HG02970 (cell line): ENCODE measurements at regions not wholly inside any gene's neighbourhood (a gene's known extent, or its start where the extent isn't known, plus 50 kb on each side); places are given as distances from the start of the nearest gene placed in this dataset.

Experiments
- ATAC-seq: cut with Tn5 transposase; IDR thresholded peaks from one replicate; pipeline ENCODE4 v1.9.1; 2021; ENCODE audit warnings: mild to moderate bottlenecking, moderate library complexity, moderate number of reproducible peaks; ENCODE audit not compliant: unreplicated experiment, low FRiP score

DNA sequence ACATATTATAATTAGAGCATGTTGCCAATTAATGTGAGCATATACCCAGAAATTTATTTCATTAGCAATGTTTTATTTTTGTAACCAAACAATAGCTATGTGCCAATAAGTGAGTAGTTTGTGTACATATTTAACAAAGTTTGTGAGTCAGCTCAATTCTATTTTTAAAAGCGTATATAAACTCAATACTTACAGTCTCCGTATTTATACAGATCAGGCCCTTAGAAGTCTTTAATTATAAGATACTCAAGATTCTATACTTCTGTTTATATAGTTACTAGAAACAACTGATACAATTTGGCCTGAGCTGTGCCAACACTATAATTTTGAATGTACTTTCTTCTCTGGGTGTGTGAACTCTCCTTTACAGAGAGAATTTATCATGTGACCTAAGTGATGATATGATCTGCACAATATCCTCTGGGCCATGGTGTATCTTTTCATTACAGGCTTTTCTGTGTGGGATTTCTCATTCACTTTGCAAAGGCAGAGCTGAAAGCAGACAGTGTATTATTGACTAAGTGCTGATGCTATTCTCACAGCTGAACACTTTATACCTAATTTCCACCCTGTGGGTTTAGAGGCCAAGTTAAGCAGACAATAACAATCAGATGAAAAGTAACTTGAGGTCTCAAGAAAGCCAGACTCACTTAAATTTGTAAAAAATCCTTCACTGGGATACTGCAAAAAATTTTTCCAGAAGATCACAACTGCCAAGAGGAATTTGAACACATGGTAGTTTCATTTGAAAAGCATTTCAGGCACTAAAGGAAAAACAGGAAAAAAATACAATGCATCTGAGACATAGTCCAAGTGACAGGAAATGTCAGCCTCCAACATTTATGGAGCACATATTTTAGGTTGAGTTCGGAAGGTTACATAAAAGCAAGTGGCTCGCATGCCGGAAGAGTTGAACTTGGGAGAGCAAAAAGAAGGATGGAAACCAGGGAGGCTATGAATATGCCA lies 277.9 kb upstream of the SEMA6D start:
- no peak for ATAC-seq

DNA sequence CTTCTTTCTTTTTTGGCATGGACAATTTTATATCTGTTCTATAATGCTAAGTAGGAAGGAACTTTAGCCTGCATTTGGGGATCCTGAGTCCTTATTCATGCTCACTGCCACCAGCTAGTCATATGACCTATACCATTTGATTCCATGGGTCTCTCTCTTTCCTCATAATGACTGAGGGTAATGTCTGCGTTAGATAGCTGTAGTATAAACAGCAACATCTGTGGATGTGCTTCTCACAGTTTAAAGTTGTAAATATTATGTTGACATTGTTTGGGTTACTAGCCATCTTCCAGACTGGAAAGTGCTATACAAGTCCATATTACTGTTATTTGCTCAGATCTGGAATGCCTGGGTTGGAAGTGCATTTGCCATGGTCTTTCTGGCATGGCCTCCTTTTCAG lies 274.9 kb upstream of the SEMA6D start:
- ATAC-seq: no peak

DNA sequence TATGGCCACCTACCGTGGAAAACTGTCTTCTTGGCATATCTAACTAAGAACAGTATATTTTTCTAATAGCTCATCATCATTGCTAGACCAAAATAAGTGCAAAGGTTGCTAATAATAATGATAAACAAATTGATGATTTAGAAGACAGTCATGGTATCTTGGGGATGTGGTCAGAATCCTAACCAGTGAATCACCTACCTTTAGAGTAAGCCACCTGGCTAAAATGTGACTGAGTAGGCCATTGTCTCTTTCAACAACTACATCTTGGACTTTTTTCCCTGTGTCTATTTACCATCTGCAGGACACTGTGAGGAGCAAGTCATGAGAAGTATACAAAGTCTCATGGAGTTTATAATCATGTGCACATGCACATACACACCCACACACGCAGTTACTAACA lies 273.5 kb upstream of the SEMA6D start:
- ATAC-seq: no peak

DNA sequence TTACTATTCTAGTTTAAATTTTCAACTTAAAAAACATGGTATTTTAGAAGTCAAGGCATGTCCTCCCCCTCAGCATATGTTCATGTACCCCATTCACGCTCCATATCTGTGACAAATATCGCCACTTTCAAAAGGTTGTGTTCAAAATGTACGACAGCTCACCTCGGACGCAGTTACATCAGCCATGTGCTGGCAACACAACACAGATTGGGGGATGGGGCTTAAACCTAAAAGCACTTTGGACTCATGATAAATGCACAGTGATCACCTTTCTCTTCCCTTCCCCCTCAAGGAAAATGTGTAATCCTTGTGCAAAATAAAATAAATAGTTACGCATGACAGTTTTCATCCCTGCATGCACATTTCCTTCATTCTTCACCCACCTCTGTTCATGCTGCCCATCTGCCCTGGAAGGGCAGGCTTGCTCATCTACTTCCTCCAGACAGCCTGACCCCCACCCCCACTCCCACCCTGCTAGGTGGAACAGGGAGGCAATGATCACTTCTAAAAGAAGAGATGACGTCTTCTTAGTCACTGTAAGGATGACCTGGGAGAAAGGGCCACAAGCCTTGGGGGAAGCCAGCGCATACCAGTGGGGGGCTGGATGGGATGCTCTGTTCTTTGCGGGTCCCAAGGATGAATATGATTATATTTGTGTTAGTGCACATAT lies 271.4 kb upstream of the SEMA6D start:
- no peak for ATAC-seq

DNA sequence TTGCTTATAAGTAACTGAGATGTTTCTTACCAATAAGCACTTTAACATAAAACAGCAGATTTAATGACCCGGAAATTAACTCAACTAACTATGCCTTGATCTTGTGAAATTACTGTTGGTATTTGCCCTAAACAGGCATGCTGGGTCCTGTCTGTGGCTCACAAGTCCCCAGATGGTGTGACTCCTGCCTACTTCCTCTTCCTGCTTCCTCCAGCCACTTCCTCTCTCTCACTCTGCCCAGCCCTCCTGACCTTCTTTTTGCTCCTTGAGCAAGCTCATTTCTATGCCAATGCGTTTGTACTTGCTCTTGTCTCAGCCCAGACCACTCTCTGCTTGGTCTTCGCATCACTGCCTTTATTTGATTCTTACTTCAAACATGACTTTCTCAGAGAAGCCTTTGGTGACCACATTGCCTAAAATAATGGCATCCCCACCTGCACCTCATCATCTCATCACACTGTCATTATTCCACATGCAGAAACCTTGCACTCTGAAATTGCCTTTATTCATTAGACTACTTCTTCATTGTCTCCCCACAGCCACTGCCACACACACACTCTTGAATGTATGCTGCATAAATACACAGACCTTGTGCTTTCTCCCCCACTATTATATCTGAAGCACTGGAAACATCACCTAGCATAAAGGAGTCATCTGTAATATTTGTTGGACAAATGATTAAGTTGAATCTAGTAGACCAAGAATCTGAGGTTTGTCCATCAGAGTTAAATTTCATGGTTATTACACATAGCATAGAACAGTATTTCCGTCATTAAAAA lies 256.3 kb upstream of the SEMA6D start:
- no peak for ATAC-seq

DNA sequence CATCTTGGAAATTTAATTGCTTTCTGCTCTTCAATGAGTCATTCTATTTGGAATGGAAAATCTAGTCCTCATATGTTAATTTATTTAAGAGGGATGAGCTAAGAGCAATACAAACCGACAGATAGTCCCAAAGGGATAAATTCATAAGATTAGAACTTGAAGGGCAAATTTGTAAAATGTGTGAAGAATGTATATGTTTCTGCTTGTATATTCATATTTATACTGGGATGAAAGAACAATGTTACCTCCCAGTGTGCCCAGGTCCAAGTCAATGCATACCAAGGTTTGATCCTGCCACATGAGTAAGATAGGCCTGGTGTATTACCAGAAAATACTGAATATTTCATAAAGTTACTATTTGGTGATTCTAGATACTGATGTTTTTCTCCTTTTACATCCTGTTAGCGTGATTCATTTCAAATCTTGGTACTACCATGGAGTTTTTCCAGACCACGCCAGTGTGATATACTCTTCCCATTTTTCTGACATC lies 255.6 kb upstream of the SEMA6D start:
- ATAC-seq: no peak

DNA sequence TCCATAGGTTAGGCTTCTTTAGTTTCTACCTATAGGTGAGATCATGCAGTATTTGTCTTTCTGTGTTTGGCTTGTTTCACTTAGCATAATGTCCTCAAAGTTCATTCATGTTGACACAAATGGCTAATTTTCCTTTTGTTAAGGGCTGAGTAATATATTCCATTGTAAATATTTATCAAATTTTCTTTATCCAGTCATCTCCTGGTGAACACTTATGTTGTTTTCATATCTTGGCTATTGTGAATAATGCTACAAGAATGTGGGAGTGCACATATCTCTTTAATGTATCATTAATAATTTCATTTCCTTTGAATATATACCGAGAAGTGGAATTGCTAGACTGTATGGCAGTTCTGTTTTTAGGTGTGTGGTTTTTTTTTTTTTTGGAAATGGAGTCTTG lies 250.9 kb upstream of the SEMA6D start:
- ATAC-seq: no peak

DNA sequence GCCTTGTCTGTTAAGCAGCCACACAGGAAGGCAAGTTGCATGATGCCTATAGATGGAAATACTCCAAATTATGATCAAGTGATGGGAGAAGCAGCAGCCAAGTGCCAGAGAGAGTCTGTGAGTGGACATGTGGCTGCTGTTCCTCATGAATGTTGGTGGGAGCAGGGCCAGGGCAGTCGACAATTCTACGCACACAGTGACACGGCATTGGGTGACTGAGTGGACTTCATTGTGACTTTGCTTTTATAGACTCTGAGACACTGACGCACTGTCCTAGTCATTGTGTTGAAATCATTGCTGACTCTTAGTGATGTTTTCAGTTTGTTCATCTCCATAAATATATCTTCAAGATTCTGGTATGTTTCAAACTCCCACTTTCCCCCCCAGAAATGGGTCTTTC lies 246.3 kb upstream of the SEMA6D start:
- no peak for ATAC-seq

DNA sequence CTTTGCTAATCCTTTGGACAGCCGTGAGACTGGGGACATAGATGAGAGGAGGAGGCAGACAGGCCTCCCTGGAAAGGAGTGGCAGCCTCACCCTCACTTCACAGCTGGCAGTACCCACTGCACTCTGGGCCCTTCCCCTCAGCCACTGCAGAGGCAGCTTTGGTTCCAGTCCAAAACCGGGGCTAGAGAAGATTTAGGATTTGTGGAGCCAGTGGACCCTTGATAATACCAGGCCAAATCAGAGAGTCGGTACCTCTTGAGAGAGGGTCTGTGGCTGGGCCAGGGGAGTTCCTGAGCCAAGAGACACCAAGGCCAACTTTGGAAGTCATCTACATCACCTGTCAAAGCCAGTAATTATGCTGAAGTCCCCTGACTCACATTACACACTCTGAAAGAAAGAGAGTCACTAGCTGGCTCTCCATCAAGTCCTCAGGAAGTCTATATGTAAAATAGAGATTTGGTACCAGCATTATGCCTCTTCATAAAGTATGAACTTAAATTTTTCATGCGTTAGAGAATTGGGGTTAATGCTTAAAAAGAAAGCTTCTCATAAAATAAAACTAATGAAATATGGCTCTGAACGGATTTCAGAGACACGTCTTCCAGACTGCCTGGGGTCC lies 244.1 kb upstream of the SEMA6D start:
- no peak for ATAC-seq

DNA sequence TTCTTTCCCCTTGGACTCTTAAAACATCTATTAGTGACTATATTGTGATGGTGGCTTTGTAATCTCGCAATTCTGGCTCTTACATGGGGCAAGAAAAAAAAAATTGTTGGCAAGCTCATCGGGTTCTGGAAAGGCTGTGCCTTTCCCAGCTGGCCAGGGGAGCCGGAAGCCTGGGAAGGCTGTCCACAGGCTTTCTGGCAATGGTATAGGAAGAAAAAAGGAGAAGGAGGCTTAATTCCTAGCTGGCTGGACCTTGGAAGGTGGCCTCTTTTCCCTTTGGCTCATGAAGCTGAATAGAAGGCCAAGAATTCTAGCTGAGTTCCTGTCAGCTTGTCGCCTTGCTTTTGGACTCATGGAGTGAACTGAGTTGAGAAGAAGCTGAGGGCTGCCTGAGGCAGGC lies 243.5 kb upstream of the SEMA6D start:
- ATAC-seq: no peak

DNA sequence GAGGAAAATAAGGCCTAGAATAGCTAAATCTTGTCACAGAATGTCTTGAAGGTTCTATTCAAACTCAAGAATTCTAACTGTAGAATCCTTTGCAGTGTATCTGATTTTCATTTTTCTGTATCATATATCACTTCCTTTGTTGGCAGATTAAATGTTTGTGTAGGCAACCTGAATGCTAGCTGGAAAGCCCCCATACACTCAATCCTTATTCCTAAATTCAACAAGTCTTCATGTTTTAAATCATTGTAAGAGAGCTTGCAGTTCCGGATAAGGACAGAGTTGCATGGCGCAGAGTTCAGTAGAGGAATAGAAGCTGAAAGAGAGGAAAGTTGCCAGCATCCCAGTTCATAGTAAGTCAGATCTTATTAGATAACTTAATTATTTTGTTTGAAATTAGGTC lies 242.0 kb upstream of the SEMA6D start:
- no peak for ATAC-seq

DNA sequence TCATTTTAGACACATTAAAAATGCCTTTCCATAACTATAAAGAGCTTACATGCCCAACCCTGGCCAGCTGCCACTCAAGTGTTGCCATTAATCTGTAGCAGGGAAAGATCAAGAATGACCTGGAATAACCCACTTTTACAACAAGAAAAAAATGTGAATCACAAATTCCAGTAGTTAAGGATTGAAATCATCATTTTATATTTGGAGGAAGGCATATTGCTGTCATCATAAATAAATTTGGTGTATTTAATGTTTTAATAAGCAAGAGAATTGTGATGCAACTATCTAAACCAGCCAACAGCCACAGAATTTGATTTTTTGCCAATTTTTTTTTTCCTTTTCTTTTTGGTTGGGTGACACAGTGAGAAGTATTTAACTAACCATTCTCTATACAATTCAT lies 240.0 kb upstream of the SEMA6D start:
- ATAC-seq: no peak

DNA sequence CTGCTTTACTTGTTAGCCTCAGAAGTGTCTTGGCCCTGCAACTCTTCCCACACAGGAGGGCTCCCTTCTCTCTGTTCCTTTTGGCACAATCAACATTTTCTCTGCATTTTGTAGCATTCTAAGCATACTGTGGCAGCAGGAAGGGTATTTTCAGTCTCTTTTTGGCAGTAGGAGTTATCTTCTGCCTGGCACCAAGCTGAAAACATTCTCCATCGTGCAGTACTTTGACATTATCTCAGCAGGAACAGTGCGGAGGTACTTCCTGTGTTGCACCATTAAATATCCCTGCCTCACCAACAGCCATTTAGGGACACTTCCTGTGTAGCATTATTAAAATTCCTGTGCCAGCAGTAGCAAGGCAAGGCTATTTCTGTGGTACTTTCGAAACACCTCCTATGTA lies 233.2 kb upstream of the SEMA6D start:
- no peak for ATAC-seq

DNA sequence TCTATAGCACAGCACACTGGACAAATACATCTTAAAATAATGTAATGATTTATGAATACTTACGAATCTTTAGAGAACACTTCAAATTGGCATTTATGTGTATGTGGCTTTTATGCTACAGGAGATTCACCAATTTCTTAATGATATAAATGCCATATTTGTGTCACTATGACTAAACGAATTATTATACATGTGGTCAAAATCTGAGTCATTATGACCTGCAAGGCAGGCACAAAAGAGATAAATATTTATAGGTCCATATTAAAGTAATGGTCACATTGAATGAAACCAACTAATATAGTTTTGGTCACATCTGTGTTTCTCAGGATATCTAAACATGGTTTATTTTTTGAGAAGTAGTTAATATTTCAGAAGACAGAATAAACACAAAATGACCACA lies 232.3 kb upstream of the SEMA6D start:
- ATAC-seq: no peak

DNA sequence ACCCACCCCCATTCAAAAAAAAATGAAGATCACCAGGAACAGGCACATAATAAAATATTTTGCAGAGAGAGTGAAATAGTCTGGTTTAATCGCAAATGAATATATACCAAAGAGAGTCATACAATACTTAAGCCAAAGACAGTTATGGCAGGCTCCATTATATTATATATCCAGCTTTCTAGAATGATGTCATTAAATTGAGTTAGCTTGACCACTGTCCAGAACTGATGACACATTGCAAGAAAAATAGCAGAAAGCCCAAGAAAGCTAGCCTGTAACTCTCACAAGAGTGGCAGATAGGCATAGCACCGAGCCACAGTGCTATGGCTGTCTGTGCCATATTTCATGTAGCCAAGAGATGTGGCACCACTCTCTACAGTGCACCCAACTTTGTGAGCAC lies 231.9 kb upstream of the SEMA6D start:
- no peak for ATAC-seq

DNA sequence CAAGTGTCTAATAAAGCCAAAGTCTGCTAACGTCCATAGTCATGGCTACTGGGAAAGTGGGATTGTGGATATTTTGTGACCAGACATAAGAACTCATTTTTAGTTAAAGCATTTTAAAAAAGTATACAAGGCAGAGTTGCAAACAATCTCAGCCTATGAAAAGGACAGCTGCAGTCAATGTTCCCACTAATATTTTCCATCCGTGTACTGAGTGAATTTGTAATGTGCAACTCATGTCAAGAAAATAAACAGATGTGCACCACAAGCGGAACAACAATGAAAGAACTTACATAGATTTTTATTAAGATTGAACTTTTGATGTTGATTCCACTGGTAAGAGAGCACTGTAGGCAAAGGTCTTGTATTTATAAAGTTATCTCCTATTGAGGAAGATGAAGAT lies 231.3 kb upstream of the SEMA6D start:
- no peak for ATAC-seq

DNA sequence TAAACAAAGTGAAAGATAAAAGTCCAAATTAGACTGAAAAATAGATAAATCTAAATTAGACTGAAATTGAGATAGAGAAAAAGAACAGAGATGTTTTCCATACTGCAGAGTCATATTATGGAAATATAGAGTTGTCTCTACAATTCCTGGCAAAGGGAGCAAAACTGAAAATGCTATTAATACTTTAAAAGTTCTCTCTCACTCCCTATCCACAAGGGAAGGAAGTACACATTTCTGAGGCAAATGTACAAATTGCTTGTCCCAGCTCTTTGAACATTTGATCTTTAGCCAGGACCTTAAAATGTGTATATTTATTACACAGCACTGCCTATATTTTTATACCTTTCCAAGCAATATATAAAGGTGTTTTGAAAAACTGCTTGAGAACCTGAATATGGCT lies 225.1 kb upstream of the SEMA6D start:
- ATAC-seq: no peak

DNA sequence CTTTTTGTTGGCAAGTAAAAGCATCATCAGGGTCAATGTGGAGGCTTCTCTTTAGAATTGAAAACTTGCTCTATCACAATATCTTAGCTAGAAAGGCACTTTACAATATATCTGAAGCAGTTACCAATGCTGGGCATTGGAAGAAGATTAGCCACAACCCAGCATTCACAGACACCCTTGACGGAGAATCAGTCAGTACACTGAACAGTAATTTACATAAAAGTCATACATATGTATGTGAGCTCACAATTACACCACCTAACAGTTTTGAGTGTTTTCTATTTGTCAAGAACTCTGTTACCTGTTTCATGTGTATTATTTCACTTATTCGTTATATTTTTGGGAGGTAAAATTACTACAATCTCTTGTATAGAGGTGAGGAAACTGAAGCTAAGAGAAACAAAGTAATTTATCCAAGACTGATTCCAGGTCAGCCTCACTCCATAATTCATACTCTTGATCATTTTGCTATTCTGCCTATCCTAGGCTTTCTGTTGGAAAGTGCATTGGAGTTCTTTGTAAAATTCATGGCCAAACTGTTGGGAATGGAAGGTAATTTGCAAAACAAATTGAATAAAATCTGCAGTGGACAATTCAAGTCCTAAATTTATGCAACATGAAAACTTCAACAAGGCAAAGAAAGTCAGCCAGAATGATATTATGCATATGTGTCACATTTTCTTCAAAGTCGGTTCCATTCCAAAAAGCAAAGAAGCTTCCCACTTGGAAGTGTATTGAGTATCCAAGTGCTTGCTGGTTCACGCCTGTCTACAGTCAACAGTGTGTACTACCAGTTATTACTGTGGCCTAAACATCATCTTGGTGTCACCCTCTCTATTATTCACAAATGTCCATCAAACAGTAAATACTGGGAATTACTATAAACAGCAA lies 223.7 kb upstream of the SEMA6D start:
- no peak for ATAC-seq

DNA sequence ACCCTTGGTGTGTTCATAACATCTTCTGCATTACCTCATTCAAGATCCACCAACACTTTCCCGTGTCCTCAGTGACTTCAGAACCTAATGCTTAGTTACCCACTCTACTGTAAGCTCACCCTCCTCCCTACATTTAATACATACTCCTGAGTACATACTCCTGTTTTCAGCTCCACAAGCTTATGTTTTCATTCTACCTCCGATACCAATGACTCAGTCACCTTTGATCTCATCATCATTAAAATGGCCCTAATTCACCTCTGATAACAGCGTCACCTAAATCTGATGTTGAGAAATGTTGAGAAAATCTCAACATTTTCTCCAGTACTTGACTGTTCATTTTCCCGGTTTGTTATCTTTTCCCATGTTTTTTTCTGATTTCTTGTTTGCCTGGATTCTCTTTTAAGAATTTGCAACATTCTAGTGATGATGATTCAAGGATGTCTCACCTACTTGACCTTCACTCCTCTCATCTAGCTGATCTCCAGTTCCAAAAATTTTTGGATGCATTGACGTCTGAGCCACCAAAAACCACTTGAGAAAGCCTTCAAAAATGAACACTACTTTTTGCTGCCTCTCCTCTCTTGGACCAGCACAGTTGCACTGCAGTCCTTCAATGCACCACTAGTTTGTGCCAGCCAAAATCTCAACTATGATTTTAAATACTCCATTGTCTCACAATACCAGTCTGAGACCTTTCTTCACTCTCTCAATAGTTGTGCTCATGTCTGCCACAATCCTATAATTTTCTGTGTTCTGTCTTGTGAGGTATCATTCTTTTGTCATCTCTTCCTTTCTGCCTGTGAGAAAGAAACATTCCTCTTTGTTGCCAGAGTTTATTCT lies 220.7 kb upstream of the SEMA6D start:
- no peak for ATAC-seq
